ENCODE measurements at regions not wholly inside any gene's neighbourhood (a gene's known extent, or its start where the extent isn't known, plus 50 kb on each side); places are given as distances from the start of the nearest gene placed in this dataset.

GRCh38 chr15:31434588-31435260, 108.1 kb downstream of the KLF13 start (continued):
- TF ChIP-seq PML (IDR thresholded peaks at IDR 0.05; ENCODE audit: low read length), result no peak
- no peak; the same call in 1 of the 2 replicates for TF ChIP-seq MTA3 (IDR thresholded peaks at IDR 0.05; ENCODE audit: borderline replicate concordance, low read length)
- no peak for TF ChIP-seq NKRF (conservative IDR thresholded peaks at IDR 0.05)
- TF ChIP-seq BCL3 (IDR thresholded peaks at IDR 0.05; ENCODE audit: borderline replicate concordance, insufficient read depth, low read depth, low read length, poor library complexity, severe bottlenecking), result no peak
- no peak for TF ChIP-seq HCFC1 (IDR thresholded peaks at IDR 0.05; ENCODE audit: low read length)
- peak; percentile 31; the same call in 1 of the 2 replicates for TF ChIP-seq POLR2AphosphoS5 (IDR thresholded peaks at IDR 0.05; ENCODE audit: low read length)
- no peak for TF ChIP-seq MEF2B (IDR thresholded peaks at IDR 0.05; ENCODE audit: partially characterized antibody, poor library complexity, severe bottlenecking)
- TF ChIP-seq CEBPZ (IDR thresholded peaks at IDR 0.05; ENCODE audit: low read depth, low read length), result no peak
- no peak; the same call in 1 of the 2 replicates for TF ChIP-seq TBL1XR1 (IDR thresholded peaks at IDR 0.05; ENCODE audit: low read depth, low read length)
- TF ChIP-seq ESRRA (IDR thresholded peaks at IDR 0.05; ENCODE audit: low read length), result no peak
- TF ChIP-seq JUND (IDR thresholded peaks at IDR 0.05; ENCODE audit: low read depth, low read length), result no peak
- TF ChIP-seq SIN3A (IDR thresholded peaks at IDR 0.05; ENCODE audit: low read depth, low read length), result no peak
- peak; percentile 37 to 74; a peak in 2 of 4 replicates for TF ChIP-seq IKZF2 (IDR thresholded peaks at IDR 0.05)
- peak; percentile 48; the same call in 1 of the 2 replicates for TF ChIP-seq MEF2A (IDR thresholded peaks at IDR 0.05; ENCODE audit: insufficient read depth, low read depth, low read length)
- no peak for TF ChIP-seq ZNF274 (IDR thresholded peaks at IDR 0.05; ENCODE audit: insufficient read depth, insufficient read length)
- no peak for TF ChIP-seq FOS (IDR thresholded peaks at IDR 0.05; ENCODE audit: borderline replicate concordance, extremely low read depth, insufficient read length)
- no peak for TF ChIP-seq ZBTB11 (CRISPR knock-in tag; IDR thresholded peaks at IDR 0.05)
- no peak for TF ChIP-seq HDAC2 (IDR thresholded peaks at IDR 0.05)

Measured in GM12878 (cell line).